ENCODE measurements at regions not wholly inside any gene's neighbourhood (a gene's known extent, or its start where the extent isn't known, plus 50 kb on each side); places are given as distances from the start of the nearest gene placed in this dataset.

DNA sequence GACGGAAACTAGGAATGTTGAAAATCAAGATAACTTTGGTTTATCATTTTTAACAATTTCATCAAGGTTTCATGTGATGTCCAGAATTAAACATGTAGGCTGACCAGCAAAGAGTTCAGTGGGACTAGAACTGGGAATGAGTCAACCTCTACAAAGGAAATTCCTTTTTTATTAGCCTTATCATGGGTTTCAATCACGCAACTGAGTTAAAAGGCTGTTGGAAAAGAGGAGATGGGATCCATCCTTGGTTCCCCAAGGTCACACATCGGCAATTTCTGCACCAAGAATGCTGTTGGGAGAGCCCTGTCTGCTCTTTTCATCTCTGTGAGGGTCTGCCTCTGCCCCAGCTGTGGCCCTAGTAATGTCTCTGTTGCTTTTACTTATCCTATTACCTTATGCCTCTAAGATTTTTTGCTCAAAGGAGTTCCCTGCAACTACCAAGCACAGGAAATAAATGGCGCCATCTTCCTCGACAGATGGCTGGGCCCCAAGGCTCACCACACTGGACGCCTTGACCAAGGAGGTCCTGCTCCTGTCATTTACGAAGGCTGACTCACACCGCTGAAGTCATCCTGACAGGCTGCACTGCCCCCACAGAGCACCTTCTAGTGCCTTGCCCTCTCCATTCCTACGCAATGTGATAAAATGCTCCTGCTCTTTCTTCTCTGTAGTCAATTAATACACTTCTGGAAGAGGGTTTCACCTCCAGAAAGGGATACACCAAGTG lies 367.4 kb downstream of the GXYLT1 start:
- TF ChIP-seq CTCF (conservative IDR thresholded peaks at IDR 0.05; ENCODE audit: low read depth, low read length): no peak
- no peak for TF ChIP-seq EZH2 (IDR thresholded peaks at IDR 0.05; ENCODE audit: low read length, unreplicated experiment)
- no peak for TF ChIP-seq EZH2phosphoT487 (IDR thresholded peaks at IDR 0.05; ENCODE audit: borderline replicate concordance, low read length)

All from PC-3 (cell line).